NCI-H1105 (cell line): ENCODE measurements at regions not wholly inside any gene's neighbourhood (a gene's known extent, or its start where the extent isn't known, plus 50 kb on each side); places are given as distances from the start of the nearest gene placed in this dataset.
"Not testable (repeated sequence)": the region's sequence is repeated elsewhere in the genome, so short reads cannot be mapped to it uniquely, and the experiment has no call there.

ENCODE experiments used
- DNase-seq: peaks from one replicate; lab custom pipeline; 2025; lab: John Stamatoyannopoulos, UW

GRCh38 chr6:167547328-167547692, 222.4 kb downstream of the TTLL2 start:
- DNase-seq, result no peak

- DNase-seq, result no peak
Measured at GRCh38 chr6:167547751-167548150, 222.9 kb downstream of the TTLL2 start.

- DNase-seq, result no peak
Measured at GRCh38 chr6:167548451-167548850, 223.6 kb downstream of the TTLL2 start.

- DNase-seq, result no peak
Measured at GRCh38 chr6:167549213-167549612, 224.3 kb downstream of the TTLL2 start.

GRCh38 chr6:167550941-167551627, 226.2 kb downstream of the TTLL2 start:
- DNase-seq, result peak; percentile 20

GRCh38 chr6:167551628-167552257, 226.9 kb downstream of the TTLL2 start:
- DNase-seq, result no peak

GRCh38 chr6:167552258-167552630, 227.4 kb downstream of the TTLL2 start:
- DNase-seq, result no peak

- no peak for DNase-seq
Measured at GRCh38 chr6:167552961-167553735, 228.3 kb downstream of the TTLL2 start.

- no peak for DNase-seq
Measured at GRCh38 chr6:167553736-167554119, 228.8 kb downstream of the TTLL2 start.

- no peak for DNase-seq
Measured at GRCh38 chr6:167554854-167555253, 230.0 kb downstream of the TTLL2 start.

GRCh38 chr6:167555836-167556235, 230.9 kb downstream of the TTLL2 start:
- DNase-seq, result no peak

GRCh38 chr6:167557675-167558074, 232.8 kb downstream of the TTLL2 start:
- DNase-seq, result no peak

GRCh38 chr6:167558246-167559177, 233.6 kb downstream of the TTLL2 start:
- DNase-seq, result no peak

- no peak for DNase-seq
Measured at GRCh38 chr6:167559675-167560479, 235.0 kb downstream of the TTLL2 start.

- DNase-seq, result no peak
Measured at GRCh38 chr6:167560673-167561569, 236.0 kb downstream of the TTLL2 start.

GRCh38 chr6:167562862-167563261, 238.0 kb downstream of the TTLL2 start:
- not testable (repeated sequence) for DNase-seq

GRCh38 chr6:167564416-167565250, 239.7 kb downstream of the TTLL2 start:
- DNase-seq, result no peak

- DNase-seq, result no peak
Measured at GRCh38 chr6:167565388-167565787, 240.5 kb downstream of the TTLL2 start.

- no peak for DNase-seq
Measured at GRCh38 chr6:167565884-167566599, 241.2 kb downstream of the TTLL2 start.
